ENCODE measurements at regions not wholly inside any gene's neighbourhood (a gene's known extent, or its start where the extent isn't known, plus 50 kb on each side); places are given as distances from the start of the nearest gene placed in this dataset.
"Not testable (repeated sequence)": the region's sequence is repeated elsewhere in the genome, so short reads cannot be mapped to it uniquely, and the experiment has no call there.

GRCh38 chr13:22960827-22961226 is 220.0 kb upstream of the SGCG start:
- no peak for DNase-seq (ENCODE audit: low read depth)
- no peak overlapping the region for H3K4me3 ChIP-seq (ENCODE audit: low read length)
- no peak for TF ChIP-seq CTCF (conservative IDR thresholded peaks at IDR 0.05; ENCODE audit: low read length)

- not testable (repeated sequence) for DNase-seq (ENCODE audit: low read depth); H3K4me3 ChIP-seq (ENCODE audit: low read length)
Observed at GRCh38 chr13:22961342-22961741, 219.4 kb upstream of the SGCG start.

- DNase-seq (ENCODE audit: low read depth): no peak
- H3K4me3 ChIP-seq (ENCODE audit: low read length): no peak overlapping the region
- TF ChIP-seq CTCF (conservative IDR thresholded peaks at IDR 0.05; ENCODE audit: low read length): no peak
Observed at GRCh38 chr13:22961835-22962537, 218.8 kb upstream of the SGCG start.

GRCh38 chr13:22963384-22964053 is 217.3 kb upstream of the SGCG start:
- DNase-seq (ENCODE audit: low read depth); H3K4me3 ChIP-seq (ENCODE audit: low read length): not testable (repeated sequence)

GRCh38 chr13:22964245-22964966 is 216.4 kb upstream of the SGCG start:
- DNase-seq (ENCODE audit: low read depth): no peak
- no peak for TF ChIP-seq CTCF (conservative IDR thresholded peaks at IDR 0.05; ENCODE audit: low read length)

GRCh38 chr13:22965011-22965857 is 215.5 kb upstream of the SGCG start:
- not testable (repeated sequence) for DNase-seq (ENCODE audit: low read depth); H3K4me3 ChIP-seq (ENCODE audit: low read length)

More at GRCh38 chr13:22964245-22964966, 216.4 kb upstream of the SGCG start:
- no peak overlapping the region for H3K4me3 ChIP-seq (ENCODE audit: low read length)

- not testable (repeated sequence) for DNase-seq (ENCODE audit: low read depth); H3K4me3 ChIP-seq (ENCODE audit: low read length)
Observed at GRCh38 chr13:22965858-22966239, 214.9 kb upstream of the SGCG start.

GRCh38 chr13:22966753-22967152 is 214.0 kb upstream of the SGCG start:
- not testable (repeated sequence) for H3K4me3 ChIP-seq (ENCODE audit: low read length); DNase-seq (ENCODE audit: low read depth)

- TF ChIP-seq CTCF (conservative IDR thresholded peaks at IDR 0.05; ENCODE audit: low read length): no peak
- no peak for DNase-seq (ENCODE audit: low read depth)
- H3K4me3 ChIP-seq (ENCODE audit: low read length): no peak overlapping the region
Observed at GRCh38 chr13:22967669-22968068, 213.1 kb upstream of the SGCG start.

Measured in AG10803 (cell line).